HEK293 (cell line): ENCODE measurements at regions not wholly inside any gene's neighbourhood (a gene's known extent, or its start where the extent isn't known, plus 50 kb on each side); places are given as distances from the start of the nearest gene placed in this dataset.

Source experiments
- CTCF ChIA-PET: fragments of 350-600 bp; formaldehyde crosslinking; extraction: SDS; loops from one replicate; lab custom pipeline; 2021; ENCODE audit warnings: antibody characterized with exemption; lab: Yijun Ruan, JAX
- POLR2A ChIA-PET: fragments of 300-600 bp; formaldehyde crosslinking; extraction: SDS; loops from one replicate; lab custom pipeline; 2020; ENCODE audit warnings: antibody characterized with exemption, inconsistent platforms; lab: Yijun Ruan, JAX
- H3K27ac ChIP-seq: fragments of 200-500 bp; sonication (Bioruptor generic); 2 replicates; pipeline ENCODE4 v1.5.1; 2014; ENCODE audit warnings: low read depth, low read length, control low read depth, inconsistent platforms; ENCODE audit errors: extremely low read depth
- H3K36me3 ChIP-seq, 2 experiments: fragments of 200-500 bp in 1 of 2; sonication (Bioruptor generic) in 1 of 2; 1 replicate in 1 of 2; 2 replicates in 1 of 2; pipeline ENCODE4 v1.5.1; 2014 to 2017; ENCODE audit warnings: inconsistent platforms in 2 of 2, low read length in 2 of 2; ENCODE audit not compliant: control insufficient read depth in 2 of 2, insufficient read depth in 1 of 2
- H3K4me1 ChIP-seq: fragments of 200-500 bp; sonication (Bioruptor generic); 2 replicates; pipeline ENCODE4 v1.5.1; 2014; ENCODE audit warnings: mild to moderate bottlenecking, low read length, inconsistent platforms; ENCODE audit not compliant: control insufficient read depth, insufficient read depth
- H3K4me3 ChIP-seq: 2 replicates; pipeline ENCODE4 v1.5.1; 2011; ENCODE audit warnings: low read depth, mild to moderate bottlenecking, control low read depth, low read length, moderate library complexity
- H3K9me3 ChIP-seq: fragments of 200-500 bp; sonication (Bioruptor generic); 2 replicates; pipeline ENCODE4 v1.5.1; 2014; ENCODE audit warnings: low read depth, low read length, inconsistent platforms; ENCODE audit not compliant: control insufficient read depth, insufficient read depth
- GLI2 ChIP-seq: fragments of 450-650 bp; formaldehyde crosslinking; IDR thresholded peaks from 2 replicates; pipeline ENCODE4; 2017; ENCODE audit warnings: missing biosample characterization, missing genetic modification characterization, low read depth, borderline replicate concordance
- HOXA7 ChIP-seq: sonication (generic); formaldehyde crosslinking; IDR thresholded peaks from 2 replicates; pipeline ENCODE4 v1.8.1; 2022; ENCODE audit warnings: missing genetic modification reagents, borderline replicate concordance
- KLF17 ChIP-seq: fragments of 450-650 bp; formaldehyde crosslinking; IDR thresholded peaks from 2 replicates; pipeline ENCODE4 v1.5.1; 2016; ENCODE audit warnings: missing biosample characterization, missing genetic modification characterization
- MEIS1 ChIP-seq: sonication (generic); formaldehyde crosslinking; IDR thresholded peaks from 2 replicates; pipeline ENCODE4 v1.8.1; 2022; ENCODE audit warnings: missing genetic modification reagents, mild to moderate bottlenecking, borderline replicate concordance
- PRDM10 ChIP-seq: fragments of 450-650 bp; formaldehyde crosslinking; IDR thresholded peaks from 2 replicates; pipeline ENCODE4 v1.5.1; 2016; ENCODE audit warnings: missing biosample characterization, missing genetic modification characterization
- TRIM28 ChIP-seq: IDR thresholded peaks from 2 replicates; pipeline ENCODE4 v1.6.1; 2011; ENCODE audit warnings: low read length, control low read depth, borderline replicate concordance
- TSHZ1 ChIP-seq: fragments of 450-650 bp; formaldehyde crosslinking; IDR thresholded peaks from 2 replicates; pipeline ENCODE4 v1.5.1; 2016; ENCODE audit warnings: missing biosample characterization, missing genetic modification characterization, borderline replicate concordance
- ZBTB26 ChIP-seq: fragments of 450-650 bp; formaldehyde crosslinking; optimal IDR thresholded peaks from 2 replicates; pipeline ENCODE3; 2016; ENCODE audit warnings: missing biosample characterization, mild to moderate bottlenecking, missing genetic modification characterization
- ZBTB6 ChIP-seq: fragments of 450-650 bp; formaldehyde crosslinking; IDR thresholded peaks from 2 replicates; pipeline ENCODE4 v1.5.1; 2017; ENCODE audit warnings: missing biosample characterization, missing genetic modification characterization
- ZBTB8A ChIP-seq: fragments of 450-650 bp; formaldehyde crosslinking; IDR thresholded peaks from 2 replicates; pipeline ENCODE4 v1.5.1; 2016; ENCODE audit warnings: missing biosample characterization, missing genetic modification characterization
- ZEB2 ChIP-seq: fragments of 450-650 bp; formaldehyde crosslinking; IDR thresholded peaks from 2 replicates; pipeline ENCODE4 v1.5.1; 2016; ENCODE audit warnings: missing biosample characterization, missing genetic modification characterization
- ZFP3 ChIP-seq: fragments of 450-650 bp; formaldehyde crosslinking; IDR thresholded peaks from 2 replicates; pipeline ENCODE4 v1.5.1; 2016; ENCODE audit warnings: low read depth, missing biosample characterization, missing genetic modification characterization
- ZNF112 ChIP-seq: fragments of 450-650 bp; formaldehyde crosslinking; IDR thresholded peaks from 2 replicates; pipeline ENCODE4 v1.5.0; 2017; ENCODE audit warnings: missing biosample characterization, missing genetic modification characterization
- ZNF169 ChIP-seq: fragments of 450-650 bp; formaldehyde crosslinking; IDR thresholded peaks from 2 replicates; pipeline ENCODE4 v1.5.1; 2016; ENCODE audit warnings: missing biosample characterization, missing genetic modification characterization
- ZNF184 ChIP-seq: fragments of 450-650 bp; IDR thresholded peaks from 2 replicates; pipeline ENCODE4 v1.5.1; 2018; ENCODE audit warnings: missing biosample characterization, mild to moderate bottlenecking, missing genetic modification characterization
- ZNF449 ChIP-seq: fragments of 450-650 bp; formaldehyde crosslinking; IDR thresholded peaks from 2 replicates; pipeline ENCODE4 v1.5.1; 2017; ENCODE audit warnings: missing biosample characterization, mild to moderate bottlenecking, missing genetic modification characterization, moderate library complexity
- ZNF521 ChIP-seq: fragments of 450-650 bp; formaldehyde crosslinking; IDR thresholded peaks from 2 replicates; pipeline ENCODE4 v1.5.1; 2017; ENCODE audit warnings: missing biosample characterization, mild to moderate bottlenecking, missing genetic modification characterization
- ZNF548 ChIP-seq: fragments of 450-650 bp; formaldehyde crosslinking; IDR thresholded peaks from 2 replicates; pipeline ENCODE4 v1.5.1; 2016; ENCODE audit warnings: missing biosample characterization, missing genetic modification characterization
- ZNF596 ChIP-seq: fragments of 450-650 bp; IDR thresholded peaks from 2 replicates; pipeline ENCODE4 v1.5.0; 2018; ENCODE audit warnings: missing biosample characterization, mild to moderate bottlenecking, missing genetic modification characterization, moderate library complexity
- ZNF629 ChIP-seq: fragments of 450-650 bp; formaldehyde crosslinking; IDR thresholded peaks from 2 replicates; pipeline ENCODE4 v1.5.1; 2017; ENCODE audit warnings: missing biosample characterization, missing genetic modification characterization
- ZNF704 ChIP-seq: fragments of 450-650 bp; formaldehyde crosslinking; IDR thresholded peaks from 2 replicates; pipeline ENCODE4 v1.5.1; 2016; ENCODE audit warnings: missing biosample characterization, missing genetic modification characterization
- ZNF76 ChIP-seq: fragments of 450-650 bp; formaldehyde crosslinking; IDR thresholded peaks from 2 replicates; pipeline ENCODE4; 2016; ENCODE audit warnings: low read depth, missing biosample characterization, missing genetic modification characterization, borderline replicate concordance
- ZNF837 ChIP-seq: fragments of 450-650 bp; formaldehyde crosslinking; IDR thresholded peaks from 2 replicates; pipeline ENCODE4 v1.5.1; 2016; ENCODE audit warnings: missing biosample characterization, missing genetic modification characterization

GRCh38 chrX:40476958-40477357 lies 103.8 kb upstream of the ATP6AP2 start:
- Histone ChIP-seq H3K4me3 (no peak overlapping the region), H3K27ac (no peak overlapping the region), H3K36me3 (no peaks in the 10 kb centered on the region), H3K4me1 (no peaks in the 10 kb centered on the region), H3K9me3 (no peaks in the 10 kb centered on the region)
- POLR2A ChIA-PET: no interaction called here
- no peak for TF ChIP-seq MEIS1 (CRISPR knock-in tag)
- no peak for TF ChIP-seq ZBTB8A (tag by site-specific recombination)
- no peak for TF ChIP-seq ZNF837 (tag by site-specific recombination)
- TF ChIP-seq ZNF112: no peak
- no peak for TF ChIP-seq ZEB2
- no peak for TF ChIP-seq TSHZ1
- TF ChIP-seq ZNF184: no peak
- no peak for TF ChIP-seq HOXA7 (CRISPR knock-in tag)
- no peak for TF ChIP-seq ZFP3 (tag by site-specific recombination)
- TF ChIP-seq ZNF704: no peak
- CTCF ChIA-PET: interaction anchor here (0.7 to 1.0 kb wide), 2 partner anchors 63 to 67 kb away, joined by 4 read pairs; no protein-coding TSS in a partner anchor

- H3K9me3 ChIP-seq: no peaks in the 10 kb centered on the region
- CTCF ChIA-PET: no interaction called here
- TF ChIP-seq ZNF521 (tag by site-specific recombination) (no peak), GLI2 (tag by site-specific recombination) (no peak), ZNF112 (no peak), ZNF629 (no peak), ZBTB6 (tag by site-specific recombination) (no peak), ZNF548 (tag by site-specific recombination) (no peak), ZNF449 (tag by site-specific recombination) (no peak), KLF17 (tag by site-specific recombination) (no peak), TRIM28 (no peak), ZBTB26 (tag by site-specific recombination) (no peak), ZNF76 (tag by site-specific recombination) (no peak), PRDM10 (tag by site-specific recombination) (no peak), ZNF837 (tag by site-specific recombination) (no peak), ZNF169 (tag by site-specific recombination) (no peak), ZNF596 (tag by site-specific recombination) (no peak)
Measured at GRCh38 chrX:40474645-40475044, 106.1 kb upstream of the ATP6AP2 start.

More at GRCh38 chrX:40474645-40475044, 106.1 kb upstream of the ATP6AP2 start:
- POLR2A ChIA-PET: interaction anchor here (0.5 kb wide), 1 partner anchor 16 kb away, joined by 7 read pairs; no protein-coding TSS in a partner anchor
- H3K27ac ChIP-seq: peak overlapping the region; percentile 39
- no peaks in the 10 kb centered on the region for H3K36me3 ChIP-seq
- no peak overlapping the region for H3K4me3 ChIP-seq
- H3K4me1 ChIP-seq: no peaks in the 10 kb centered on the region
